HG02973 (cell line): ENCODE measurements at regions not wholly inside any gene's neighbourhood (a gene's known extent, or its start where the extent isn't known, plus 50 kb on each side); places are given as distances from the start of the nearest gene placed in this dataset.

Source experiments
- ATAC-seq: cut with Tn5 transposase; IDR thresholded peaks from one replicate; pipeline ENCODE4 v1.9.1; 2021; ENCODE audit warnings: moderate library complexity; ENCODE audit not compliant: unreplicated experiment

- no peak for ATAC-seq
Measured at GRCh38 chr3:26347150-26347549, 275.4 kb upstream of the LRRC3B start.

DNA sequence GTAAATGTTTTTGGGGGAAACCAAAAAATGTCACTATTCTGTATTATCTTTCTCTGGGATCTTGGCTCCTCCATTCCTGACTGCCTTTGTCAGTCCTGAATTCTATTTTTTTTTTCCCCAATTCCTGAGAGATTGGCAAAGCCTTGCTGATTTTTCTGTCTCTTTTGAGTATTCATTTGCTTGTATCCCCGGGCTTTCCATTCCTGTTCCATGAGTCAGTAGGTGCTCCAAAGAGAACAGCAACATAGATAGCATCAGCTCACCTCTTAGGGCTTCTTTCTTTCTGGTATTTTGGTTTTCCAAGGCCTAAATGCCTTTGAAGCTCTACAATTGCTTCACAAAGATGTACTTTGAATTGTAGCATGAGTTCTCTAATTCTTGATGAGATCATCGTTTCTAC is 271.7 kb upstream of the LRRC3B start:
- ATAC-seq = no peak

DNA sequence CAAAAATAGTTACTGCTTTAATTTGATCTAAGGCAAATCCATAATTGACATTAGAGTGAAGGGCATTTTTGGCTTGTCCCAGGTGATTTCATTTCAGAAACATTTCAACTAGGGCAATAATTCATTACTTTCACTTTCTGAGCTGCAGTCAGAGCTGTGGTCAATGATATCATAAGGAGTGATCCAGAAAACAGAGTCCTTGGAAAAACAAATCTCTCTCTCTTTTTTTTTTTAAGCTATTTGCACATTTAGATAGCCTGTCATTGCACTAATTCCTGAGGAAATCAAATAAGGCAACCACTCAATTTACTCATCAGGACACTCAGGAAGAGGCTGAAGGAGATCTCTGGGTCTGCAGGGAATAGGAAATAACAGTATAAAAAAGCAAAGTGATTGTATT is 269.5 kb upstream of the LRRC3B start:
- ATAC-seq = no peak

DNA sequence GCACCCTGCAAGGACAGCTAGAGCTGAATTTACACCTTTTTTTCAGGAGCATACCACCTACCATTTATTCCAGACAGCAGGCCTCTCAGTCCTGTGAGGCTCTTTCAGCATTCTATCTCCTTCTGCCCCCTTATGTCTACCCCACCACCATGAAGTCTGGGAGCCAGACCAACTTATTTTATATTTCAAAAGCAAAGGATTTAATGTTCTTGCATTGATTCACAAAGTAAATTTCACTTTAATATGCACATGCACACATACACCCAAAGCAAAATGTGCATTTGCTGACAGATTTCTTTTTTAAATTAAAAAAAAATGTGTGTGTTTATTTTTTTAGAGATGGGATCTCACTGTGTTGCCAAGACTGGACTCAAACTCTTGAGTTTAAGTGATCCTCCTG is 264.2 kb upstream of the LRRC3B start:
- ATAC-seq = no peak

DNA sequence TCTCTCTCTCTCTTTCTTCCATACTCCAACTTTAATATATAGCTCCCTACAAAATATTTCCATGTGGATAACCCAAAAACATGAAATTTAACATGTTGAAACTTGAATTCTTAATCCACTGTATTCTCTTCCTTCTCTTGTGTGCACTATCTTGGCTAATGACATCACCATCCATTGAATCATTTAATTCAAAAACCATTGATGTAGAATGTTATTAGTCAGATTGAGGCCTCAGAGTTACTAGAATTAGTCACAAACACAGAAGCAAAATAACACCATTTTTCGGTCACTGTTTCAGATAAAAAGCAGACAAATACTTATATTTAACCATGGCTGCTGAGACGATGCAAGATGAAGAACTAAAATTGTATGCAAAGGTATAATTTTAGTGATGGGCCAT is 256.9 kb upstream of the LRRC3B start:
- no peak for ATAC-seq

GRCh38 chr3:26368312-26368711 is 254.3 kb upstream of the LRRC3B start:
- no peak for ATAC-seq

GRCh38 chr3:26369133-26369532 is 253.4 kb upstream of the LRRC3B start:
- no peak for ATAC-seq

GRCh38 chr3:26375843-26376530 is 246.6 kb upstream of the LRRC3B start:
- no peak for ATAC-seq

DNA sequence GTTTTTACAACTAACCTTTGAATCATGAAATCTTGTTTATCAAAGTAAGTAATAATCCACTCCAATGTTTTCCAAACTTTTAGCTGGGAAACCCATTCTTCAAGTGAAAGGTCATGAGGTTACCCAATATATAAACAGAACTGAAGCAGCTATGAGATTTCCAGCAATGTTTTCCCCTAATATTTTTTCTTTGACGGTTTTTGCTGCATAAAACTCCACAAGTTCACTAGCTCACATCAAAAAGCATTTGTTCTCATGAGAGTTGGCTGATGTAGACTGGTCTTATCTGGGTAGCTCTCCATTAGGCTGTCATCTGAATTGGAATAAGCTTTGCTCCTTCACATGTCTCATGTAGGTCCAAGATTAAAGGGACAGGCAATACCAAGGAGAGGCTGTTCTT is 241.2 kb upstream of the LRRC3B start:
- ATAC-seq = no peak

GRCh38 chr3:26406636-26407035 is 215.9 kb upstream of the LRRC3B start:
- ATAC-seq = no peak

DNA sequence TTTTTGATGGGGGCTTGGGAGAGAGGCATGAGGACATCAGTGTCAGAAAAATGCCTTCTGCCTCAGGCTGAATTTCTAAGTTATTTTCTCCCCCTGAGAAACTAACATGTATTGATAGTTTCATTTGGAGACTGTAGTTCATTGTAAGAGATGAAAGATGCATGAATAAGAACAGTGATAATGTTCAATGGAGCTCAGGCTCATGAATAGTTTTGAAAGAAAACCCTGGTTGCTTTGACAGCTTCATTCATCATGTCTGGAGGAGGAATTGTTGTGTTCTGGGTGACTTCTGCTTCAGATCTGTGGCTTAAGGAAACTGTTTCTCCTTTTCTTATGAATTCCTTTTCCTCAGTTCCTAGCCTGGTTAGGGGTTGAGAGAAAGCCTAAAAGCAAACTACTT is 204.0 kb upstream of the LRRC3B start:
- ATAC-seq = no peak

DNA sequence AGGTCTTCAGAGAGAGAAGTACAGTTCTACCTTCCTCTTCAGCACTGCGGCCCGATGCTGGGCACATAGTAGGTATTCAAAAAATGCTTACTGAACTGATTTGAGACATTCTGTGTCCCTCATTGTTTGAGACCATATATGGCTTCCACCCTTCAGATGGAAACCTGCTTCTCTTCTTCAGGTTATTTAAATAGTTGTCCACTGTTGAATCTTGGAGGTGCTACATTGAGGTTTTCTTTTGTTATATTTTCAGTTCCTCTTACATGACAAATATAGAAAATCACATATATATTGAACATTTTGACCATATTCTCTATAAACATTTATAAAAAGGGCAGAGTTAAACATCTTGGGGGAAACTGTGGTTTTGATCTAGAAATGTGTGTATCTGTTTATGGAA is 200.2 kb upstream of the LRRC3B start:
- no peak for ATAC-seq

GRCh38 chr3:26425076-26425475 is 197.5 kb upstream of the LRRC3B start:
- ATAC-seq = no peak

DNA sequence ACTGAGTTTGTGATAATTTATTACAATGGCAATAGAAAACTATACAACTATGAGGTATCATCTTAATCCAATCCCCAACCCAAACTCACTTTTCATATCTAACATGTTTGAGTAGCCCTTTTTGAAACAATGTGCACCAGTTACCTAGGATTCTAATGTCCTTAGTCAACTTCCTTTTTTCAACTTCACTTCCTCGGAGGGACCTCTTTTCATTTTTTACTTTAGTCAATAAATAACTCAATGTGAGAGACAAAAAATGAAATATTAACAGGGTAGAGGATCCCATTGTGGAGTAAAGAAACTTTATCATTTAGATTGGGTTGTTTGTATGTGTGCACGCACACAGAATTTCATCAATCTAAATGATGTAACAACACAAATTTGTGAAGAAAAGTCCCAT is 193.6 kb upstream of the LRRC3B start:
- ATAC-seq = no peak

DNA sequence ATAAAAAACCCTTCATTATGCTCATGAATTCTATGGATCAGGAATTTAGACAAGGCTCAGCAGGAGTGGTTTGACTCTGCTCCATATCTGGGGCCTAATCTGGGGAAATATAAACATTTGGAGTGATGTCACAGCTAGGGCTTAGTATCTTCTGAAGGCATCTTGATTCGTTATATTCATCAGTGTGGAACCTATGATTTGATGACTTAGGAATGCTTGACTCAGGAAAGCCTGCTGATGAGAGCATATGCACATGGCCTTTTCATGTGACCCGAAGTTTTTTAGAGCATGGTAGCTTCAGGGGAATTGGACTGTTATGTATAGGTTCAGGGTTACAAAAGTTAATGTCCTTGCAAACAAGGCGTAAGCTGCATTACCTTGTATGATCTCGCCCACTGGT is 184.9 kb upstream of the LRRC3B start:
- ATAC-seq = no peak

- ATAC-seq = no peak
Measured at GRCh38 chr3:26438325-26438940, 184.1 kb upstream of the LRRC3B start.

DNA sequence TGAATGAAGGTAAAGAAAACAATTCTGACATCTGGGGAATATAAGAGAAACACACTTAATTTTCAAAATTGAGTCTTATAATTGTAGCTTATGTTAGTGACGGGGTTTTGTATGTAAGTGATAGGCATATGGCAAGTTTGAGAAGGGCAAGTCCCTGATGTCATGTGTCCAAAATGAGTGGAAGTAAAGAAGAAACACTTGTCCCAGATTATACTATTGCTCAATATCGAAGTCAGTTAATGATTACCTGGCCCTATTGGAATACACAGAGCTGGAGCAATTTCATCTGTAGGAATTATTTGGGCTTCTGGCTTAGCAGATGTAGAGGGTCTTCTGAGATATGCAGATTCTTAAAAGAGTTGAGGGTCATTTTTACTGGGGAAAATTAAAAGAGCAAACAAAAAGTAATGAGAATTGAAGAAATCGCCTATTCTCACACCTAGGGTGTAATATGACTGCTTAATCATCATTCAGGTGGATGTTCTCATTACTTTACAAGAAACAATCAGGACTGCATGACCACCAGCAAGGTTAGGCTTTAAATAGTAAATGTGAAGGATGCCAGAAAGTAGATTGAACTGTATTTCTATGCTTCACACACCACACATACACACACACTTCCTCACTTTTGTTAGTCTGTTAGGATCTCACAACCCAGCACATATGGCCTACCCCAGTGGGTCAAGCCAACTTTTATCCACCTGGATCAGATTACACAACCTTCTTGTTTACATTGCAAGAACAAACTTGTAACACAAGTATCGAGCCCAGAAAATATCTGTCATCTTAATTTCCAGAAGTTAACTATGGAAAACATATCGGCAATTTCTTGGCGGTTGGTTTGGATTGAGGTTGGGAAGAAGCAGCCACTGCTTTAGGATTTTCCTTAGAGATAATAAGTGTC is 183.3 kb upstream of the LRRC3B start:
- no peak for ATAC-seq

DNA sequence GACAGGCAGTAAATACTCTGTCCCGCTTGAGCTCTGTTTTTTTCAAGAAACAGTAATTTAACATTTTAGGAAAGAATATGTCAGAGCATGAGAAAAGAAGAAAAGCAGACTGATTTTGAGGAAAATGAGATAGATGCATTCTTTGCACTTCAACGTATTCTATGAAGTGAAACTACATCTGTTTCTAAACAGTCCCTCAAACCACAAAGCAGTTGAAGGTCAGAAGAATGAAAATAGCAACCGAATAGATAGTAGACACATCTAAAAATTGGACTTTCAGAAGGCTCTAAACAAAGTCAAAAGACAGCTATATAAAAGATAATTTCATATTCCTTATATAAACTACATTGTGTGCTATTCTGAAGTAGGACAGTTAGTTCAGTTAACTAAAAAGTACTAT is 172.6 kb upstream of the LRRC3B start:
- no peak for ATAC-seq

GRCh38 chr3:26452363-26452762 is 170.2 kb upstream of the LRRC3B start:
- ATAC-seq = no peak

DNA sequence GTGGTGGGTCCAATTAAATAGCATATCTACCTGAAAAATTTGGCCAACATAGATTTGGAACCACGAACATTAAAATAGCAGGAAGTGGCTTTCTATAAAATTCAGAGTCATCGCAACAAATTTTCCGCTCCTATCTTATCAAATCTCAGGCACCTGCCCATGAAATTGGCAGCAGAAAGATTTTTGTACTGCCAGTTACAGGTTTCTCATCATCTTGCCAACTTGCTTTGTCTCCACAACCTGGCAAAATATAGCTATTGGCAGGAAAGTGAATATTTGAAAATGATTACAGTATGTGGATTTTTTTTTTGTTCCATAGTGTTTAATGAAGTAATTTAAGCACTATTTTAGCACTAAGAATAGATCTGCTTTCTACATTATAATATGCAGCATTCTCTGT is 161.6 kb upstream of the LRRC3B start:
- ATAC-seq = no peak

- ATAC-seq = no peak
Measured at GRCh38 chr3:26472345-26472744, 150.2 kb upstream of the LRRC3B start.

DNA sequence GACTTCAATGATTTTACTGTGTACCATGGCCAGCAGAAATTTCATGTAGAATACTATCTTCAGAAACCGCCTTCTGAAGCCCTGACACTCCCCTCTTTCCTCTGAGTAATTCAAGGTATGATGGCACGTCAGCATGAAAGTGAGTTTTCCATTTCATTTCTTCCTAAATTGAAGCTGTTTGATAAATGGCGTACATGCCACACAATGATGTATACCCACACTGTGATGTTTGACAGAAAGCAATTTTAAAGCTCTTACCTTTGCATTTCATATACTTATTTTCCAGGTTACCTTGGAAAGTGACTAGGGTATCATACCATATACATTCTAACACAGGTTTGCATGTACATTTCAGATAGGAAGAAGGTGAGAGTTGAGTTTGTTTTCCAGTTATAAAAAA is 147.9 kb upstream of the LRRC3B start:
- no peak for ATAC-seq
